ENCODE measurements at regions not wholly inside any gene's neighbourhood (a gene's known extent, or its start where the extent isn't known, plus 50 kb on each side); places are given as distances from the start of the nearest gene placed in this dataset.

DNA sequence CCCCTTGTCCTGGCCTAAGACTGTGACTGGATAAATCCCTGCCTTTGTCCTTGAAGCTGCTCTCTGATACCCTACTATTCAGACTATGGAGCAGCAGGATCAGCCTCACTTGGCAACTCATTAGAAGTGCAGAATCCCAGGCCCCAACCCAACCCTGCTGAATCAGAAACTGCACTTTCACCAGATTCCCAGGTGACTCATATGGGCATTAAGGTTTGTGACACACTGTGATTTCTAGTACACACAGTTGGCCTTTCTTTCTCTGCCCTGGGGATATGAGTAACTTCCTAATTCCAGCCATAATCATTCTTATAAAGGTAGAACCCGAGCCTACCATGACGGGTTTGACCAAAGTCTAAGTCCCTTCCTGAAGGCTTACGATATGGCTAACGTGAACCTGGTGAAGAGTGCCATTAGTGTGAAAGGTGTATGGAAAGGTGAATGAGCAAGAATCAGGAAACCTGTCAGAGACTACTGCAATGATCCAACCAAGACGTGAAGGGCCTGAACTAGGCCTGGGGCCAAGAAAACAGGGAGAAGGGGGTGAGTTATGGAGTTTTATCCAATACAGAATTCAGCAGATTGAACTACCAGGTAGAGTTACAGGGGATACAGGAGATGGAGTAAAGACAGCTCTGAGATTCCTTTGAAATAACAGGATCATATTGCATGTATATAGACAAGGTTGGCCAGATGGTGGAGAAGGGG is 533.0 kb downstream of the BNC2 start:
- TF ChIP-seq, protein P1, sequence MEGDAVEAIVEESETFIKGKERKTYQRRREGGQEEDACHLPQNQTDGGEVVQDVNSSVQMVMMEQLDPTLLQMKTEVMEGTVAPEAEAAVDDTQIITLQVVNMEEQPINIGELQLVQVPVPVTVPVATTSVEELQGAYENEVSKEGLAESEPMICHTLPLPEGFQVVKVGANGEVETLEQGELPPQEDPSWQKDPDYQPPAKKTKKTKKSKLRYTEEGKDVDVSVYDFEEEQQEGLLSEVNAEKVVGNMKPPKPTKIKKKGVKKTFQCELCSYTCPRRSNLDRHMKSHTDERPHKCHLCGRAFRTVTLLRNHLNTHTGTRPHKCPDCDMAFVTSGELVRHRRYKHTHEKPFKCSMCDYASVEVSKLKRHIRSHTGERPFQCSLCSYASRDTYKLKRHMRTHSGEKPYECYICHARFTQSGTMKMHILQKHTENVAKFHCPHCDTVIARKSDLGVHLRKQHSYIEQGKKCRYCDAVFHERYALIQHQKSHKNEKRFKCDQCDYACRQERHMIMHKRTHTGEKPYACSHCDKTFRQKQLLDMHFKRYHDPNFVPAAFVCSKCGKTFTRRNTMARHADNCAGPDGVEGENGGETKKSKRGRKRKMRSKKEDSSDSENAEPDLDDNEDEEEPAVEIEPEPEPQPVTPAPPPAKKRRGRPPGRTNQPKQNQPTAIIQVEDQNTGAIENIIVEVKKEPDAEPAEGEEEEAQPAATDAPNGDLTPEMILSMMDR (IDR thresholded peaks at IDR 0.05; ENCODE audit: low read length) = no peak
- no peak for TF ChIP-seq EZH2phosphoT487 (IDR thresholded peaks at IDR 0.05; ENCODE audit: low read length)

Data from MM.1S (cell line).